ENCODE measurements at regions not wholly inside any gene's neighbourhood (a gene's known extent, or its start where the extent isn't known, plus 50 kb on each side); places are given as distances from the start of the nearest gene placed in this dataset.

GRCh38 chr15:87154761-87155160, 1075.1 kb downstream of the AGBL1 start:
- no peak for DNase-seq (ENCODE audit: low read depth)

- no peak for DNase-seq (ENCODE audit: low read depth)
Measured at GRCh38 chr15:87151202-87151748, 1071.6 kb downstream of the AGBL1 start.

GRCh38 chr15:87145696-87146095, 1066.0 kb downstream of the AGBL1 start:
- DNase-seq (ENCODE audit: low read depth) = no peak

- no peak for DNase-seq (ENCODE audit: low read depth)
Measured at GRCh38 chr15:87144775-87145174, 1065.1 kb downstream of the AGBL1 start.

- DNase-seq (ENCODE audit: low read depth) = no peak
Measured at GRCh38 chr15:87142096-87142495, 1062.4 kb downstream of the AGBL1 start.

GRCh38 chr15:87135109-87135508, 1055.4 kb downstream of the AGBL1 start:
- DNase-seq (ENCODE audit: low read depth) = no peak

- DNase-seq (ENCODE audit: low read depth) = no peak
Measured at GRCh38 chr15:87133704-87134103, 1054.0 kb downstream of the AGBL1 start.

- no peak for DNase-seq (ENCODE audit: low read depth)
Measured at GRCh38 chr15:87131067-87131466, 1051.4 kb downstream of the AGBL1 start.

GRCh38 chr15:87129916-87130315, 1050.2 kb downstream of the AGBL1 start:
- DNase-seq (ENCODE audit: low read depth) = no peak

- no peak for DNase-seq (ENCODE audit: low read depth)
Measured at GRCh38 chr15:87123676-87124382, 1044.2 kb downstream of the AGBL1 start.

- no peak for DNase-seq (ENCODE audit: low read depth)
Measured at GRCh38 chr15:87121336-87121735, 1041.7 kb downstream of the AGBL1 start.

GRCh38 chr15:87120555-87120954, 1040.9 kb downstream of the AGBL1 start:
- DNase-seq (ENCODE audit: low read depth) = no peak

- no peak for DNase-seq (ENCODE audit: low read depth)
Measured at GRCh38 chr15:87118846-87119245, 1039.2 kb downstream of the AGBL1 start.

GRCh38 chr15:87118435-87118834, 1038.8 kb downstream of the AGBL1 start:
- no peak for DNase-seq (ENCODE audit: low read depth)

GRCh38 chr15:87115795-87116194, 1036.1 kb downstream of the AGBL1 start:
- no peak for DNase-seq (ENCODE audit: low read depth)

- DNase-seq (ENCODE audit: low read depth) = no peak
Measured at GRCh38 chr15:87099916-87100315, 1020.2 kb downstream of the AGBL1 start.

GRCh38 chr15:87089551-87089950, 1009.9 kb downstream of the AGBL1 start:
- no peak for DNase-seq (ENCODE audit: low read depth)

GRCh38 chr15:87083201-87083600, 1003.5 kb downstream of the AGBL1 start:
- DNase-seq (ENCODE audit: low read depth) = no peak

- no peak for DNase-seq (ENCODE audit: low read depth)
Measured at GRCh38 chr15:87082581-87082980, 1002.9 kb downstream of the AGBL1 start.

GRCh38 chr15:87080547-87080946, 1000.9 kb downstream of the AGBL1 start:
- no peak for DNase-seq (ENCODE audit: low read depth)

Data from activated T-cell treated with anti-CD3 and anti-CD28 coated beads for 48 hours (primary cell).